ENCODE measurements at regions not wholly inside any gene's neighbourhood (a gene's known extent, or its start where the extent isn't known, plus 50 kb on each side); places are given as distances from the start of the nearest gene placed in this dataset.
"Not testable (repeated sequence)": the region's sequence is repeated elsewhere in the genome, so short reads cannot be mapped to it uniquely, and the experiment has no call there.

- H3K4me3 ChIP-seq; H3K4me1 ChIP-seq (ENCODE audit: insufficient read depth); H3K36me3 ChIP-seq (ENCODE audit: low read depth); H3K9me2 ChIP-seq (ENCODE audit: insufficient read depth); H4K20me1 ChIP-seq (ENCODE audit: insufficient read depth); H3F3A ChIP-seq (ENCODE audit: insufficient read depth); H3K9ac ChIP-seq; H3K4me2 ChIP-seq (ENCODE audit: unreplicated experiment); H3K9me3 ChIP-seq (ENCODE audit: low read depth); H2AFZ ChIP-seq; DNase-seq; H3K27ac ChIP-seq; H3K79me2 ChIP-seq (ENCODE audit: insufficient read depth); in situ Hi-C loops (cut with MboI); H3K27me3 ChIP-seq (replicated peaks; ENCODE audit: insufficient read depth): not testable (repeated sequence)
- 6 to 33% methylated on average over 3 of the region's 3 CpGs for WGBS, 2 experiments (ENCODE audit: low coverage in 1 of 2, low lambda C conversion rate in 2 of 2, missing lambda C conversion rate in 2 of 2)
These were observed 142.2 kb upstream of the ZNF722 start for GRCh38 chr7:63856466-63856865.

- no peak overlapping the region for H2AFZ ChIP-seq
- H3K79me2 ChIP-seq (ENCODE audit: insufficient read depth): no peaks in the 10 kb centered on the region
- no peak for DNase-seq
- in situ Hi-C loops (cut with MboI): no loop called here
- H3K36me3 ChIP-seq (ENCODE audit: low read depth): no peaks in the 10 kb centered on the region
- H3K9me2 ChIP-seq (ENCODE audit: insufficient read depth): no peaks in the 10 kb centered on the region
- no peak overlapping the region for H3K4me2 ChIP-seq (ENCODE audit: unreplicated experiment)
- no peaks in the 10 kb centered on the region for H4K20me1 ChIP-seq (ENCODE audit: insufficient read depth)
- no peak overlapping the region for H3K27ac ChIP-seq
- H3K4me3 ChIP-seq: no peak overlapping the region
- no peaks in the 10 kb centered on the region for H3K4me1 ChIP-seq (ENCODE audit: insufficient read depth)
- TF ChIP-seq EZH2phosphoT487 (IDR thresholded peaks at IDR 0.05; ENCODE audit: insufficient read depth, low read depth): no peak
- no peak for TF ChIP-seq EZH2 (IDR thresholded peaks at IDR 0.05; ENCODE audit: insufficient read depth, poor library complexity, severe bottlenecking)
- H3K9me3 ChIP-seq (ENCODE audit: low read depth): no peaks in the 10 kb centered on the region
- no peak overlapping the region for H3K9ac ChIP-seq
- no peaks in the 10 kb centered on the region for H3F3A ChIP-seq (ENCODE audit: insufficient read depth)
- H3K27me3 ChIP-seq (replicated peaks; ENCODE audit: insufficient read depth): no peaks in the 10 kb centered on the region
These were observed 131.5 kb upstream of the ZNF722 start for GRCh38 chr7:63867127-63867526.

DNA sequence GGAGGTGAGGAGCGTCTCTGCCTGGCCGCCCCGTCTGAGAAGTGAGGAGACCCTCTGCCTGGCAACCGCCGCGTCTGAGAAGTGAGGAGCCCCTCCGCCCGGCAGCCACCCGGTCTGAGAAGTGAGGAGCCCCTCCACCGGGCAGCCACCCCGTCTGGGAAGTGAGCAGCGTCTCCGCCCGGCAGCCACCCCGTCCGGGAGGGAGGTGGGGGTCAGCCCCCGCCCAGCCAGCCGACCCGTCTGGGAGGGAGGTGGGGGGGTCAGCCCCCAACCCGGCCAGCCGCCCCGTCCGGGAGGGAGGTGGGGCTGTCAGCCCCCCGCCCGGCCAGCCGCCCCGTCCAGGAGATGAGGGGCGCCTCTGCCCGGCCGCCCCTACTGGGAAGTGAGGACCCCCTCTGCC, 124.4 kb upstream of the ZNF722 start:
- H3K27me3 ChIP-seq (replicated peaks; ENCODE audit: insufficient read depth); H4K20me1 ChIP-seq (ENCODE audit: insufficient read depth); H3K9ac ChIP-seq; H3K27ac ChIP-seq; H2AFZ ChIP-seq; DNase-seq; H3K36me3 ChIP-seq (ENCODE audit: low read depth); H3K4me3 ChIP-seq; H3K9me2 ChIP-seq (ENCODE audit: insufficient read depth); H3K9me3 ChIP-seq (ENCODE audit: low read depth); H3K4me1 ChIP-seq (ENCODE audit: insufficient read depth); in situ Hi-C loops (cut with MboI); H3K79me2 ChIP-seq (ENCODE audit: insufficient read depth); H3K4me2 ChIP-seq (ENCODE audit: unreplicated experiment); H3F3A ChIP-seq (ENCODE audit: insufficient read depth): not testable (repeated sequence)
- 78 to 96% methylated on average over 5 to 29 of the region's 30 CpGs for WGBS, 2 experiments (ENCODE audit: low coverage in 1 of 2, low lambda C conversion rate in 2 of 2, missing lambda C conversion rate in 2 of 2)

DNA sequence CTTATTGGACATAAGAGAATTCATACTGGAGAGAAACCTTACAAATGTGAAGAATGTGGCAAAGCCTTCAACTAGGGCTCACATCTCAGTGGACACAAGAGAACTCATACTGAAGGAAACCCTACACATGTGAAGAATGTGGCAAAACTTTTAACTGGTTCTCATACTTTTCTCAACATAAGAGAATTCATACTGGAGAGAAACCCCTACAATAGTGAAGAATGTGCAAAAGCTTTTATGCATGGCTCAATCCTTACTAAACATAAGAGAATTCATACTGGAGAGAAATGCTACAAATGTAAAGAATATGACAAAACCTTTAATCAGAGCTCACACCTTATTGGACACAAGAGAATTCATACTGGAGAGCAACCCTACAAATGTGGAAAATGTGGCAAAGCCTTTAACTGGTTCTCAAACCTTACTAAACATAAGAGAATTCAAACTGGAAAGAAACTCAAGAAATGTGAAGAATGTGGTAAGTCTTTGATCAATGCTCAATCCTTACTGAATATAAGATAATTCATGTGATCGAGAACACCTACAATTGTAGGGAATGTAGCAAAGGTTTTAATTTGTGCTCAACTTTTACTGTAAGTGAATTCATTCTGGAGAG, 121.8 kb upstream of the ZNF722 start:
- in situ Hi-C loops (cut with MboI): no loop called here
- Histone ChIP-seq H3K27ac (no peak overlapping the region), H2AFZ (no peak overlapping the region), H3K27me3 (replicated peaks; ENCODE audit: insufficient read depth) (no peaks in the 10 kb centered on the region), H3K9ac (no peak overlapping the region), H3K4me1 (ENCODE audit: insufficient read depth) (no peaks in the 10 kb centered on the region), H3K4me3 (no peak overlapping the region), H3K36me3 (ENCODE audit: low read depth) (no peaks in the 10 kb centered on the region), H3K4me2 (ENCODE audit: unreplicated experiment) (no peak overlapping the region), H3K9me2 (ENCODE audit: insufficient read depth) (no peaks in the 10 kb centered on the region), H3K9me3 (ENCODE audit: low read depth) (peaks cover 3% of the 10 kb centered on the region), H4K20me1 (ENCODE audit: insufficient read depth) (no peaks in the 10 kb centered on the region), H3K79me2 (ENCODE audit: insufficient read depth) (no peaks in the 10 kb centered on the region), H3F3A (ENCODE audit: insufficient read depth) (0 out of 2 replicates have a peak, but pooled peaks cover 7% of the 10 kb centered on the region)
- no peak for TF ChIP-seq EZH2phosphoT487 (IDR thresholded peaks at IDR 0.05; ENCODE audit: insufficient read depth, low read depth)
- no peak for TF ChIP-seq EZH2 (IDR thresholded peaks at IDR 0.05; ENCODE audit: insufficient read depth, poor library complexity, severe bottlenecking)
- 15% methylated on average over 1 of the region's 1 CpG for WGBS, 2 experiments (ENCODE audit: low coverage in 1 of 2, low lambda C conversion rate in 2 of 2, missing lambda C conversion rate in 2 of 2)
- DNase-seq: no peak

DNA sequence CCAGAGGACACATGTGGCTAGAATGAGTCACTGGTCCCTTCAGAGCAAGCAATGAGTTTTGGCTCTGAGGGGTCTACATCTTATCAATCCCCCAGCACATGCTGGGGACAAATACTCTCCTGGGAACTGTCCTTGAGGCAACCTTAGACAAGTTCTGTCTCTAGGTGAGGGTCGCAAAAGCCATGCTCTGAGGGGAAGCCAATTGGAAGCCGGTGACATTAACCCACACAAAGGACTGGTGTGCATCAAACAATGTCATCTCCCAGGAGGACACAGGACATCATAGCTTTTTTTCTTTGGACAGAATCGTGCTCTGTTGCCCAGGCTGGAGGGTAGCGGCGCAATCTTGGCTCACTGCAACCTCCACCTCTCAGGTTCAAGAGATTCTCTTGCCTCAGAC, 111.6 kb upstream of the ZNF722 start:
- H2AFZ ChIP-seq: no peak overlapping the region
- H3K79me2 ChIP-seq (ENCODE audit: insufficient read depth): no peaks in the 10 kb centered on the region
- H3K9me3 ChIP-seq (ENCODE audit: low read depth): no peaks in the 10 kb centered on the region
- H4K20me1 ChIP-seq (ENCODE audit: insufficient read depth): no peaks in the 10 kb centered on the region
- H3K27me3 ChIP-seq (replicated peaks; ENCODE audit: insufficient read depth): no peaks in the 10 kb centered on the region
- no peak overlapping the region for H3K4me3 ChIP-seq
- H3K4me2 ChIP-seq (ENCODE audit: unreplicated experiment): no peak overlapping the region
- DNase-seq: no peak
- no peaks in the 10 kb centered on the region for H3K36me3 ChIP-seq (ENCODE audit: low read depth)
- H3K27ac ChIP-seq: no peak overlapping the region
- TF ChIP-seq EZH2 (IDR thresholded peaks at IDR 0.05; ENCODE audit: insufficient read depth, poor library complexity, severe bottlenecking) (no peak), EZH2phosphoT487 (IDR thresholded peaks at IDR 0.05; ENCODE audit: insufficient read depth, low read depth) (no peak)
- H3K9me2 ChIP-seq (ENCODE audit: insufficient read depth): no peaks in the 10 kb centered on the region
- WGBS, 2 experiments (ENCODE audit: low coverage in 1 of 2, low lambda C conversion rate in 2 of 2, missing lambda C conversion rate in 2 of 2): 31 to 39% methylated on average over 5 of the region's 5 CpGs
- no peaks in the 10 kb centered on the region for H3F3A ChIP-seq (ENCODE audit: insufficient read depth)
- H3K9ac ChIP-seq: no peak overlapping the region
- H3K4me1 ChIP-seq (ENCODE audit: insufficient read depth): no peaks in the 10 kb centered on the region
- in situ Hi-C loops (cut with MboI): no loop called here

Data from GM23248 (cell line).